Ramos (cell line): ENCODE measurements at regions not wholly inside any gene's neighbourhood (a gene's known extent, or its start where the extent isn't known, plus 50 kb on each side); places are given as distances from the start of the nearest gene placed in this dataset.
"Not testable (repeated sequence)": the region's sequence is repeated elsewhere in the genome, so short reads cannot be mapped to it uniquely, and the experiment has no call there.

Source experiments
- in situ Hi-C: fragments of 300-500 bp; cut with MboI; formaldehyde crosslinking; loops from one replicate; pipeline ENCODE4 v1.14.3; 2022; ENCODE audit warnings: low sequenced_read_pairs; ENCODE audit not compliant: unreplicated experiment

- in situ Hi-C loops = no loop called here
These were observed 378.8 kb downstream of the BUD13 start for GRCh38 chr11:116394022-116394421.

- in situ Hi-C loops = no loop called here
These were observed 381.8 kb downstream of the BUD13 start for GRCh38 chr11:116390963-116391362.

- in situ Hi-C loops = no loop called here
These were observed 384.6 kb downstream of the BUD13 start for GRCh38 chr11:116388146-116388545.

- in situ Hi-C loops = no loop called here
These were observed 385.1 kb downstream of the BUD13 start for GRCh38 chr11:116387641-116388040.

- in situ Hi-C loops = no loop called here
These were observed 386.6 kb downstream of the BUD13 start for GRCh38 chr11:116386118-116386699.

- in situ Hi-C loops = no loop called here
These were observed 387.9 kb downstream of the BUD13 start for GRCh38 chr11:116384876-116385275.

GRCh38 chr11:116384407-116384806 is 388.4 kb downstream of the BUD13 start:
- in situ Hi-C loops = no loop called here

- in situ Hi-C loops = no loop called here
These were observed 393.5 kb downstream of the BUD13 start for GRCh38 chr11:116379185-116379828.

GRCh38 chr11:116376547-116376946 is 396.2 kb downstream of the BUD13 start:
- in situ Hi-C loops = no loop called here

GRCh38 chr11:116376054-116376453 is 396.7 kb downstream of the BUD13 start:
- in situ Hi-C loops = no loop called here

- in situ Hi-C loops = no loop called here
These were observed 397.6 kb downstream of the BUD13 start for GRCh38 chr11:116375221-116375620.

- in situ Hi-C loops = no loop called here
These were observed 398.7 kb downstream of the BUD13 start for GRCh38 chr11:116374085-116374484.

GRCh38 chr11:116373104-116373944 is 399.5 kb downstream of the BUD13 start:
- in situ Hi-C loops = no loop called here

GRCh38 chr11:116371146-116371545 is 401.6 kb downstream of the BUD13 start:
- in situ Hi-C loops = no loop called here

GRCh38 chr11:116368784-116369183 is 404.0 kb downstream of the BUD13 start:
- in situ Hi-C loops = no loop called here

GRCh38 chr11:116366980-116367645 is 405.7 kb downstream of the BUD13 start:
- in situ Hi-C loops = no loop called here

GRCh38 chr11:116366451-116366850 is 406.3 kb downstream of the BUD13 start:
- in situ Hi-C loops = no loop called here

- in situ Hi-C loops = not testable (repeated sequence)
These were observed 407.9 kb downstream of the BUD13 start for GRCh38 chr11:116364925-116365324.

GRCh38 chr11:116364348-116364747 is 408.4 kb downstream of the BUD13 start:
- in situ Hi-C loops = no loop called here

GRCh38 chr11:116360221-116360941 is 412.4 kb downstream of the BUD13 start:
- in situ Hi-C loops = no loop called here
